Middle frontal gyrus (tissue), 1 donor: ENCODE measurements at regions not wholly inside any gene's neighbourhood (a gene's known extent, or its start where the extent isn't known, plus 50 kb on each side); places are given as distances from the start of the nearest gene placed in this dataset.
"Not testable (repeated sequence)": the region's sequence is repeated elsewhere in the genome, so short reads cannot be mapped to it uniquely, and the experiment has no call there.

Source experiments
- DNase-seq: peaks from one replicate; pipeline ENCODE4 v3.0.0-alpha.2; 2015; ENCODE audit warnings: low spot score; ENCODE audit errors: extremely low spot score

DNA sequence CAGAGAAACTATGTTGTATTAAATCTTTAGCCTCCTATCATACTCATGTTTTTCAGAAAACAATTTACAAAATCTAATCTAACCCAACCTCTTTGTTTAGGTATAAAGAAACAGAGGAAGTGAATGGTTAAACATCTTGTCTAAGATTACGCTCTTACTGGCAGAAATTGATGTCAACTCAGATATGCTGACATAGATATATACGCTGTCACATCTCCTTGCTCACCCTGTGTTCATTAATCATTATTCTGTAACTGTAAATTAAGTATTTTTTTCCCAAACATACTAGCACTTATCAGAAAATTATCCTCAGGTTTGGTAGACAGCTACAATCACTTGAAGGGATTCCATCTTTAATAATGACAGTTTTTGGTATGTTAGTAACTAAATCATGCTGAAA lies 1127.6 kb upstream of the SEL1L start:
- no peak for DNase-seq

DNA sequence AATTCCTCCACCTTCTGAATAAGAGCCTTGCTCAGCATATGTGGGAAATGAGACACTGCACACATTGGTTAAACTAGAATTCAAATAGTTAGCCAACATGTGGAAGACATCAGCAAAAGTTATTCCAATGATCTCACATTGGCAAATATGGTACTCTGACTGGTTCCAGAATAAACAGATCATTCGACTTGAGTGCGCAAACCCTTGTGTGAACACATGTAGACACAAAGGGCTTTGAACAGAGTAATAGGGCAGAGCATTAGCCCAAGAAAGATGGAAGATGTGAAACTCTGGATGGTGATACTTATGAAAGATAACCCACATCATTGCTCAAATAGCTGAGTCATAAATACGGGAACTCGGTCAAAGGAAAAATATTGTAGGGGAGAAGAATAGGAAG lies 1133.4 kb upstream of the SEL1L start:
- DNase-seq, result no peak

DNA sequence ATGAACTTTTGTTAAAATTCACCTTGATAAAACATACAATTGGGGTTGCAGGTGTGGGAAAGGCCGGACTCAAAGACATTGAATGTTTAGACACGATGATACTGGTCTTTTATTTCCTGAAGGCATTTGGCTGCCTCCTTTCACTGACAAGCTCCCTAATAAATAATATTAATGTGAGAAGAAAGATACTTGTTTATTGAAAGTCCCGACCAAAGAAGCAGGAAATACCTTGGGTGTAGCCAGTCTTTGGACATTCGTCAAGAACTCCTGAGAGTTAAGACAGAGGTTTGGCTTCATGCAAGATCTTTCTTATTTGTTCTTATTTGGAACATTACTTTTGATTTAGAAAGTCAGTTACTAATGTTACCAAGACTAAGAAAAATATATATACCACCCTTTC lies 1133.8 kb upstream of the SEL1L start:
- DNase-seq, result no peak

DNA sequence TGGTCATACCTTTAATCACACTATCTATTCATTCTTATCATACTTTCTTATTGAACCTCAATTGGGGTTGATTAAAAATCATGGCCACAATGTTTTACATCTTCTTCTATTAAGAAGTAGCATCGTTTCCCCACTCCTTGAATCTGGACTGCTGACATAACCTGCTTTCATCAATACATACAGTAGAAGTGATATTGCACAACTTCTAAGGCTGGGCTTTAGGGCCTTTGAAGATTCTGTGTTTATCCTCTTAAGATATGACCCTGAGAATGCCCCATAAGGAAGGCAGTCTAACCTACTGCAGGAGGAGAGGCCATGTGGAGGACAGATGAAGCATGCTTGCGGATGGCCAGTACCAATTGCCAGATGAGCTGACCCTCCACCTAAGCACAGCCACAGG lies 1142.8 kb upstream of the SEL1L start:
- DNase-seq, result no peak

DNA sequence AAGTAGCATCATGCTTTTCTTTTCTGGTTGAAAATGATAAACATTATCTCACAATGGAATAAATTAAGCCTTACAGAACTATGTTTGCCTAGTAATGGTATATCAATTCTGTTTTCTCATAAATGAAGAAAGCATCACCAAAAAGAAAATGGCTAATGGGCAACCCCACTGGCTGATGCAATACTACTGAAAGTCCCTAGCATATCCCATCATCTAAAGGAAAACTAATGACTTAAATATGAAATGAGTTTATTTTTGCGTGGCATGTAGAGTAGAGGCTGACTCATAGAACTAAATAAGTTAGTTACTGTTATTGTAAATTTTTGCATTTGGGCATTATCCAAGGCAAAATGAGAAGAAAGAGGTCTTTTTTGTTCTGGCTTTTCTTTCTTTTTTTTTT lies 1156.3 kb upstream of the SEL1L start:
- no peak for DNase-seq

DNA sequence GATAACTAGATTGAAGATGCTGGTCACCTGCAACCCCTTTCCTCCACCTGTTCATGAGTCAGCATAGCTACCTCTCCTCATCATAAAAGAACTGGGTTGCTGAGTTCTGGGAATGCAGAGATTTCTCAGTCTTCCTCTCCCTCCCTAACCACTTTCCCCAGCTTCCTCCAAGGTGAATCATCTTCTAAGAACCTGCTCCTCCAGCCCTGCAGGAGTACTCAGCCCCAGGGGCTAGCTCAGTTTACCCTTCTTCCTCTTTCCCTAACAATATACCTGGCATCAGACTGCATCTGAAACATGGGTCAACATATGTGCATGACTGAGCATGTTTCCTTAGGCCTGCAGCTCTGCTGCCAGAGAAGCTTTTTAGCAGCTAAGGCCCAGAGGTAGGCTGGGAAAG lies 1157.5 kb upstream of the SEL1L start:
- DNase-seq, result not testable (repeated sequence)

DNA sequence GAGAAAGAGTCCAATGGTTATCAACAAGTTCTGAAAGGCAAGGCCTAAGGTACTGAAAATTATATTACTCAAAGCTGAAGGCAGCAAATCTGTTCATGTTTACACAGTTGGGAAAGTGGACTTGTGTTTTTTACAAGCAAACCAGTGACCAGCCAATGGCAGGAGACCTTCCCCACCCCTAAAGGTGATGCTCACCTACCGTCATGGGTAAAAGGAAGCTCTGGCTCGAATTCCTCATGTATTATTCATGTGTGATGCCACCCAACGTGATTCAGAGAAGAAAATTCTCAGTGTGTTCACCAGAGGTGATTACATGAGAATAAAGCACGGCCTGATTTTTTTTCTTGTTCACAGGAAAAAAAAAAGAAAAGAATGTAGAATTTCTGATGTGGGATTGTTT lies 1161.2 kb upstream of the SEL1L start:
- DNase-seq, result no peak

DNA sequence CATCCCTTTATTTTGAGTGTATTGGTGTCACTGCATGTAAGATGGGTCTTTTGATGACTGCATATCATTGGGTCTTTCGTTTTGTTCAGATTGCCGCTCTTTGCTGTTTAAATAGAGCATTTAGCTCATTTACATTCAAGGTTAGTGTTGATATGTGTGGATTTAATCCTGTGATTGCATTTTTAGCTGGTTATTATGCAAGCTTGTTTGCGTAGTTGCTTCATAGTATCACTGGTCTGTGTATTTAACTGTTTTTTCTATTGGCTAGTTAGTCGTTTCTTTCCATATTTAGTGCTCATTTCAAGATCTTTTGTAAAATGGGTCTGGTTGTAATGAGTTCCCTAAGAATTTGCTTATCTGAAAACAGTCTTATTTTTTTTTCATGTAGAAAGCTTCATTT lies 1170.6 kb upstream of the SEL1L start:
- no peak for DNase-seq

DNA sequence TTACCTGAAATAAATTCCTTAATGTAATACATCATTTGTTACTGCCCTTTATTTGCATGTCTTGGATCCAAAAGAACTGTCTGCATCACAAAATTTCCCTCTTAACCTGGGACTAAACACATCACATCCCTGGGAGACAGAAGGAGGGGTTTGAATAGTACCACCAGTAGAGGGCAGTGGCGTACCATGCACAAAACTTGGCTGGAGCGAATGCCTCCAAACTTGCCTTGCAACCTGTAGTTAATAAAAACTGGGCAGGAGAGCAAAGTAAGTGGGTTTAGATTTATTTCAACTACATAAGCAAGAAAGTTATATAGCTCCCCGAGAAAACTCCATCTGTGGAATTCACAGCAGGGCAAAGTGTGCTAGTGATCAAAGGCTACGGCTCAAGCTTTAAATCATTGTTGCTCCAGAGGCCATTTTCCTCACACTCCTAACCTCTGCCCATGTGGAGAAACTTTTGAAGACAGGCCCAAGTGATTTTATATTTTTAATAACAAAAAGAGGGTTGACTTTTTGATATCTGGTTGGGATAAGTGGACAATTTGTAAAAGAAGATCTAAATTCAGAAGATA lies 1176.7 kb upstream of the SEL1L start:
- DNase-seq, result no peak

DNA sequence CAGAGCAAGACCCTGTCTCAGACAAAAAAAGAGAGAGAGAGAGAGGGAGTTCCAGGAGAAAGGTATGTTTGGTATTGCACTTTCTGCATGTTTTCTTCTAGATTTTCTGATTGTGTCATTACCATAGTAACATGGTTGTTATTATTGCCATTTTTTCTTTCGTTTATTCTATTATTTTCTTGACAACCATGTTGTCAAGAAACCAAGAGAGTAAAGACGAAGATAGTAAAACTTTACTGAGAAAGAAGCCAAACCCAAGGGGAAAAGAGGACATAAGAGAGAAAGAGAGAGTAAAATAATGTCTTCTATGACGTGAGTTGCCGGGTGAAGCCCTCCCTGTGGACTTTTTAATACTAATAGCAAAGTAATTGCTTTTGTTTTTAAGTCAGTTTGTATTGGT lies 1186.0 kb upstream of the SEL1L start:
- DNase-seq, result no peak

DNA sequence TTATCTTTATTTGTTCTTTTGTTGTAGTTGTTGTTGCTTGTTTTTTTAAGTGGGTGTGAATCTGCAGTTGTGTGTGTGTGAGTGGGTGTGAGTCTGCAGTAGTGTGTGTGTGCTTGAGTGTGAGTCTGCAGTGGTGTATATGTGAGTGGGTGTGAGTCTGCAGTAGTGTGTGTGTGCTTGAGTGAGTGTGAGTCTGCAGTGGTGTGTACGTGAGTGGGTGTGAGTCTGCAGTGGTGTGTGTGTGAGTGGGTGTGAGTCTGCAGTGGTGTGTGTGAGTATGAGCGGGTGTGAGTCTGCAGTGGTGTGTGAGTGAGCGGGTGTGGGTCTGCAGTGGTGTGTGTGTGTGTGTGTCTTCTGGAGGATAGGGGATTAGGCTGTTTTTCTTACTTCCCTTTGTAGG lies 1186.8 kb upstream of the SEL1L start:
- no peak for DNase-seq

DNA sequence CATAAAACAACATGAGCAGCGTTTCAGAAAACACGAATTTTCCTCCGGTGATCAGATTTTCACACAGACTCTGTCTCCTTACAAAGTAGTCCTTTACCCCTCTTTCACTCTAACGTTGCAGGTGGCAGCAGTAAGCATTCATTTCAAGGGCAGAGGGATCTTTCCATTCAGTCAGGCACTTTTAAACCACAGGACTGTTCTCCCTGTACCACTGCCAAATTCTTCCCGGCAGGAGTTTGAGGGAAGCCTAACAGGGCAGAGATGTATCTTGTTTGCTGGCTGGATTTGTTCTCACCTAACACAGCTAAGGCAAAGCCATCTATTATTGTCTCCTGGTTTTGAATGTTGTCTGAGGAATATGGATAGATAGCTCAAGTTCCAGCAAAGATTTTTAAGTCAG lies 1187.3 kb upstream of the SEL1L start:
- no peak for DNase-seq

DNA sequence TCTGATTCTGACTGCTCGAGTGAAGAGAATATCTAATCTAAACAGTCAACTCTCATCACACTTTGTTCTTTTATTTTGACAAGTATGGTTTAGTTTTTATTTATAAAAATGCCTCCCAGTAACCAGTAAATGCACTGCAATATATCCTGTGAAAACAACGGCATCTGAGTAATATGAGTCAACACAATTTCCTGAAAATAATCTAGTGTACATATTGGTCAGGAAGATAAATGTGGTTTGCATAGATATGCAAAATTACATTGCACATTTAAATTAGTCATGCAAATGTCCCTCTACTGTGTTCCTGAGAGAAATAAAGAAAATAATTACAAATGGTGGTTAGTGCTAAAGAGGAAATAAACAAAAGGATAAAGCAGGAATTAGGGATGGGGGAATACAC lies 1190.7 kb upstream of the SEL1L start:
- DNase-seq, result no peak

DNA sequence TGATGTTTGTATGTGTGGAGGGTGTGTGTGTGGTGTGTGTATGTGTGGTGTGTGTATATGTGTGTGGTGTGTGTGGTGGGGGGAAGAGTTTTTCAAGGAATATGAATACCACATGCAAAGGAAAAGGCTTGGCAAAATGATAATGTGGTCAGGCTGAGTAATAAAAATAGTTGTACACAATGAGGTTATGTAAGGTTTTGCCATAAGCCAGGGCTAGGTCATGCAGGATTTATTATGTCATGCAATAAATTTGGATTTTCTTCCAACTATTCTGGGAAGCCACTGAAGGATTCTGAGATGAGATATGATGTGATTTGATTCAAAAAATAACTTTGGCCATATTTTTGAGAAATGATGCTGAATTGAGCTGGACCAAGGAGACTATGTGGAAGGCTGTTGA lies 1191.6 kb upstream of the SEL1L start:
- no peak for DNase-seq

DNA sequence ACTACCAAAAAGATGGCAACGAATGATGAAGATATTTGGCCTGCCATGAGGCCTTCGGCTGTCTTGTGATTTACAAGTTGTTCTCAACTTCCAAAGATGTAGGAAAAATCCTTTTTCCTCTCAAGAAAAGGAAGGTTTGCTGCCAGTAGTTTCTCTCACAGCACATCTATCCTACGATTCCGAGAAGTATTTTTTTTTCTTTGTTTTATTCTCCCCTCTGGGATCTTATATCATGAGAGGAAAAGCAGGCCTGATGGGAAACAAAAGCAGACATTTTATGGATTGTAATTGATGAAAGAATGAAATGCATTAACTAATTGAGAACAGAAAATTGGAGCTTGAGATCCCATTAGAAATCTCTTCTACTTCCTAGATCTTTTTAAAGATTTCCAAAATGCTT lies 1197.9 kb upstream of the SEL1L start:
- no peak for DNase-seq

DNA sequence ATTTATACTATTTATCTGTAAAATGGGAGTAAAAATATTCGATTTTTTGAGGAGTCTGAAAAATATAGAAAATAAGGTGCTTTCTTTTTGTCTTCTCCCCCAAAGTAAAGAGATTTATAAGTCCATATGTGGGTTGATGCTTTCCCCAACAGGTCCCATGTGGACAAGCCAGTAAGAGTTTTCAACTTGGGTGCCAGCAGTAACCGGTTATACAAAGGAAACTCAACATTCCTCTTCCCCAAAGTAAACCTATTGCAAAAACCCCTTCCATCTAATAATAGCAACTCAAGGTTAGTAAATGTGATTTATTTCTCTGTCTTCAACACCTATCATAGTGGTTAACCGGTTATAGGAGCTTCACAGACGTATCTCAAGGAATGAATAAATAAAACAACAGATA lies 1206.9 kb upstream of the SEL1L start:
- no peak for DNase-seq

DNA sequence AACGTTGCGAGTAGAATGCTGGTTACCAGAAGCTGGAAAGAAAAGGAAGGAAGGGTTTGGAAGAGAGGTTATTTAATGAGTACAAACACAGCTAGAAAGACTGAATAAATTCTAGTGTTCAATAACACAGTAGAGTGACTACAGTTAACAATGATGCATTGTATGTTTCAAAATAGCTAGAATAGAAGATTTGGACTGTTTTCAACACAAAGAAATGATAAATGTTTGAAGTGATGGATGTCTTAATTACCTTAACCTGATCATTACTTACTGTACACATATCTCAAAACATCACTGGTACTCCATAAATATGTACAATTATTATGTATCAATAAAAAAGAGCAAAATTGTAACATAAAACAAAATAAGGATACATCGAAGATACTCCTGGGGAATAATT lies 1221.8 kb upstream of the SEL1L start:
- no peak for DNase-seq

DNA sequence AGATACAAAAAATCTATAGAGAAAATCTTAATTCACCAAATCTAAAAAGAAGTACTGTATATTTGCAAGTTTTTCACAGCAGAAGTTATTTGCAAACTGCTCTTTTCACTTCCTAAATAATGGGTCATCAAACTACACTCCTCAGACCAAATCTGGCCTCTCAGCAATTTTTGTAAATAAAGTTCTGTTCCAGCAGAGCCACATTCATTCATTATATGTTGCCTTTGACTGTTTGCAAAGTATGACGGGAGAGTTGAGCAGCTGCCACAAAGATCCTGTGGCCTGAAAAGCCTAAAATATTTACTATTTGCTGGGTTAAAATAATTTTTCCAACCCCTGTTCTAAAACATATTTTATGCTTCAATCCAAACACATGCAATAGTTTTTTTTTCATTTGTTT lies 1222.3 kb upstream of the SEL1L start:
- no peak for DNase-seq

DNA sequence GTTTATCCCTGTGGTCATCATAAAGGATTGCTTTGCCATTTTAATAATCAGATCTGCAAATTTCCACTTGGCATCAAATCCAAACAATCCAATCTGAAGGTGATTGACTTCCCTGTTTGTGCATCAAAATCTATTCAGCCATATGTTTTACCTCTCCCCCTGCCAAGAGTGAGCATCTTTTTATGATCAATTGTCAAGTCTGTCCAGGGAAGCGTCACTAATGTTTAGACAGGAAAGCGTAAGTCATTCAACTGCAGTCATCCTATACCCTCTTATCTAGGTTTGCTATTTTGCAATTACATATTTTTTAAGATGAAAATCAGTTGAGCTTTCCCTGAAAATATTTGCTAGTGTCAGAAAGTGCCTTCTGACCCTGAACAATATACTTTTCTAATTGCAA lies 1224.1 kb upstream of the SEL1L start:
- no peak for DNase-seq

DNA sequence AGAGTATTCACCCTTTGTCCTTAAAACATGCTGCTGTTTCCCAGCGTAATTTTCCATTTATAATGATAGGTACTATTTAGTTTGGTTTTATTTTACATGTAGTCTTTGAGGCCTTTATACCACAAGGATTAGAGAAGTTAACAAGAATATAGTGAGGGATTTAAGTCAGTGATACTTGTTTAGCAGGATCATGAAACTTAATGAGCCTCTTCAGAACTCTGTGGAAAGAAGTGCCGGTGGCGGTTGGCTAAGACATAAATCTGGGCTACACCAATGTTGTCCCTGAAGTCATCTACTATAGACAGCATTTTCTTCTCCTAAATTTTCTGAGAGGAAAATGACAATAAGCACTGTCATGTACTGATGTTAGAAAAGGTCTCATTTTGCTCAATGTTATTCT lies 1226.0 kb upstream of the SEL1L start:
- no peak for DNase-seq

DNA sequence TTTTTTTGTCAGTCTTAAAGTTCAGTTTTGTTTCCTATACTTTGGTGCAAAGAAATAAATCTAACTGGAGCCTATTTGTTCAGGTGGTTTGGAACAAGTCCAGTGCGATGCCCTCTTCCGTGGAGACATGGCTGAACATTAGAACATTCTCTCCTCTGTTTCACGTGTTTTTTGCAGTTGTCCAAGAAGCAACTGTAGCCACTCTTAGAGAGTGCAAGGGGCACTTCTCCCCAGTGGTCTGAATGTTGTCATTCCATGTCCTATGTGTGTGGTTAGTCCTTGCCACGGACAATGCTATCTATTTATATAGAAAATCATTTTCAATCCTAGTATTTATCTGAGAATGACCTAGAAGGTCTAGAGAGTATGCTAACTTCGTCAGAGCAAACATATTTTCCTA lies 1232.5 kb upstream of the SEL1L start:
- no peak for DNase-seq

DNA sequence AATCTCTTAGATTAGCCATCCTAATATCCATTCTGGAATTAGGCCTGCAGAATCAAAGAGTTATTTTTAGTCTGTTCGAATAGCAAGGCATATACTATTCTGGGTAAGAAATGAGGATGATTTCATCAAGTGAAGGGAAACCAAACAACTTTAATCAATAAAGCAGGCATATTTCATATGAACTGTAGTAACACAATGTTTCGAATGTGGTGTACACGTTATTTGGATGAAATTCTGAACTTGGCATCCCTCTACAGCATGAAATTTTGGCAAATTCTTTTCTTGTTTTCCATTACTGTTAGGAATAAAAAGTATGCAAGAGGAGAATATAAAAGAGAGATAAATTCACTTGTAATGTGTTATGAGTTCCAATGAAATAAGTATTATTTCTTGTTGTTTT lies 1233.3 kb upstream of the SEL1L start:
- no peak for DNase-seq

DNA sequence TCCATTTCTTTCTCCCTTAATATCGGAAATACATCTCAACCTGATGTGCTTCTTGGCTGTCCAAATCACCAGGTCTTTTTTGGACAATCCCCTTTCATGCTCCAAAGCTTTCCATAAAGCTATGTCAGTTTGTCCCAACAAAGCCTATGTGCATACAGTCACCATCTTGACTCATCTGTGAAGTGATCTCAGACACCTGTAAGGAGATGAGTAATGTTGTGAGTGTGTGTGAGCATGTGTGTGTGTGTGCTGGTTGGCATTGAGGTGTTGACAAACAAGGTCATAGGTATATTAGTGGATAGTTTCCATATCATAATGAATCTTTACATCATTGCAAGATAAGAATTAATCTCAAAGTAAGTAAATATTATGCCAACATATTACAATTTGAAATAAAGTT lies 1243.3 kb upstream of the SEL1L start:
- no peak for DNase-seq

DNA sequence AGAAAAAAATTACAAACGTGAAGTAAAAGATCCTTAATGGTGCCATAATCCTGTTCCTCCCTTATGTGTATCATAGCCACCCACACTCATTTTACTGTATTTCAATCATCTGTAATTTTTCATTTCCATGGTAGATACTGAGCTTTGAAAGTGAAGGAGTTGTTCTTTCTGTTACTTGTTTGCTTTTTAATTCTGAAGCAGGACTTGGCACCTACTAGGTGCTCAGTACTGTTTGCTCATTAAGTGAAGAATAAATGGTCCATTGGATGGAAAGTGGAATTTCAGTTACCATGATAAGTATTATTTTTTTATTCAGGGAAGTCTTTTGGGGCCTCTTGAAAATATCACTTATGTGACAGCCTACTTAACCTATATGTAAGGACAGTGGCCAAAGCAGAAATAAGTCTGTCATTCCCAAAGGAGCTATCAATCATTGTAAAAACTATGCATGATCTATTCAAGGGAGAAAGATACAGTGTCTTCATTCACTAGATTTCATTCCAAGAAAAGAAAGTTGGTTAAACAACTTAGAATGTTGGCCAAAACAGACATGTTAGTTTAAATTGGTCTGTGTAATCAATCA lies 1244.4 kb upstream of the SEL1L start:
- DNase-seq, result no peak
